ENCODE measurements at regions not wholly inside any gene's neighbourhood (a gene's known extent, or its start where the extent isn't known, plus 50 kb on each side); places are given as distances from the start of the nearest gene placed in this dataset.
"Not testable (repeated sequence)": the region's sequence is repeated elsewhere in the genome, so short reads cannot be mapped to it uniquely, and the experiment has no call there.

- Histone ChIP-seq H3K9me3 (ENCODE audit: control insufficient read depth, insufficient read depth, low read depth, low read length) (no peaks in the 10 kb centered on the region), H3K4me3 (ENCODE audit: low read depth, low read length) (no peak overlapping the region), H3K27me3 (ENCODE audit: control insufficient read depth, insufficient read depth, low read length) (no peaks in the 10 kb centered on the region), H3K4me1 (ENCODE audit: control insufficient read depth, insufficient read depth, low read length) (peaks cover 6% of the 10 kb centered on the region), H3K27ac (ENCODE audit: low read depth, low read length) (no peak overlapping the region), H3K9ac (ENCODE audit: low read length) (no peak overlapping the region), H3K36me3 (ENCODE audit: control insufficient read depth, insufficient read depth, low read length) (no peaks in the 10 kb centered on the region)
Observed at GRCh38 chr5:67983251-67984110, 232.1 kb upstream of the PIK3R1 start.

GRCh38 chr5:67982160-67982559 lies 233.4 kb upstream of the PIK3R1 start:
- H3K4me1 ChIP-seq (ENCODE audit: control insufficient read depth, insufficient read depth, low read length); H3K27ac ChIP-seq (ENCODE audit: low read depth, low read length); H3K9ac ChIP-seq (ENCODE audit: low read length); H3K27me3 ChIP-seq (ENCODE audit: control insufficient read depth, insufficient read depth, low read length); H3K36me3 ChIP-seq (ENCODE audit: control insufficient read depth, insufficient read depth, low read length); H3K4me3 ChIP-seq (ENCODE audit: low read depth, low read length); H3K9me3 ChIP-seq (ENCODE audit: control insufficient read depth, insufficient read depth, low read depth, low read length): not testable (repeated sequence)

- no peak overlapping the region for H3K4me3 ChIP-seq (ENCODE audit: low read depth, low read length)
- H3K36me3 ChIP-seq (ENCODE audit: control insufficient read depth, insufficient read depth, low read length), result no peaks in the 10 kb centered on the region
- H3K9me3 ChIP-seq (ENCODE audit: control insufficient read depth, insufficient read depth, low read depth, low read length), result no peaks in the 10 kb centered on the region
- no peaks in the 10 kb centered on the region for H3K27me3 ChIP-seq (ENCODE audit: control insufficient read depth, insufficient read depth, low read length)
- no peak overlapping the region for H3K27ac ChIP-seq (ENCODE audit: low read depth, low read length)
- H3K4me1 ChIP-seq (ENCODE audit: control insufficient read depth, insufficient read depth, low read length), result no peaks in the 10 kb centered on the region
- no peak overlapping the region for H3K9ac ChIP-seq (ENCODE audit: low read length)
Observed at GRCh38 chr5:67978171-67978570, 237.4 kb upstream of the PIK3R1 start.

DNA sequence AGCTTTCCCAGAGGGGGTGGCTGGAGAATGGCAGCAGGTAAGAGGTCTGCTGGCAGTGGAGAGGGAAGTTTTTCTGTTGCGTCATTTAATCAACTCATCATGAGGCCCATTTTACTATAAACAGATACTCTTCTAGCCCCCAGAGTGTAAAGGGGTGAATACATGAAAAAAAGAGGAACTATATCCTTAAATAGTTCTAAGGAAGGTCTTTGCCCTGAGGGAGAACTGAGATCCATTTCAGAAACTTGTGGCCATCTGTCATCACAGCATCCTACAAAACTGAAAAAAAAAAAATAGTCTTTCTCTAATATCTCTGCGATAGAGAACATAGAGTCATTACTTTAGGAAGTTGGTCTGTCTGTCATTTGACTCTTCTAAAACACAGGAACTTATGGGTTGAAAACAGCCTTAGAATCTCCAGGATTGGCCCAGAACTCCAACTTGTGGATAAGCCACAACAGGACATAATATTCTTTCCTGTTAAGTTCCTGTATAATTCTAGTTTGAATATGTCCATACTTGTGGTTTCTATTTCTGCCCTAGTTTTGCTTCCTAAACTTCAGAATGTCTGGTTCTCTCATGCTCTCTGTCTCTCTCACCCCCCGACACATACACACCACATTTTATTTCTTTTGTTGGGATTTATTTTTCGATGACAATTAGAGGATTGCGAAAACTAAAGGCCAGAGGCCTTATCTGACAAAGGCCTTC lies 238.5 kb upstream of the PIK3R1 start:
- H3K36me3 ChIP-seq (ENCODE audit: control insufficient read depth, insufficient read depth, low read length), result no peaks in the 10 kb centered on the region
- H3K9ac ChIP-seq (ENCODE audit: low read length), result no peak overlapping the region
- H3K4me3 ChIP-seq (ENCODE audit: low read depth, low read length), result no peak overlapping the region
- no peaks in the 10 kb centered on the region for H3K4me1 ChIP-seq (ENCODE audit: control insufficient read depth, insufficient read depth, low read length)
- no peaks in the 10 kb centered on the region for H3K9me3 ChIP-seq (ENCODE audit: control insufficient read depth, insufficient read depth, low read depth, low read length)
- H3K27ac ChIP-seq (ENCODE audit: low read depth, low read length), result no peak overlapping the region
- no peaks in the 10 kb centered on the region for H3K27me3 ChIP-seq (ENCODE audit: control insufficient read depth, insufficient read depth, low read length)

DNA sequence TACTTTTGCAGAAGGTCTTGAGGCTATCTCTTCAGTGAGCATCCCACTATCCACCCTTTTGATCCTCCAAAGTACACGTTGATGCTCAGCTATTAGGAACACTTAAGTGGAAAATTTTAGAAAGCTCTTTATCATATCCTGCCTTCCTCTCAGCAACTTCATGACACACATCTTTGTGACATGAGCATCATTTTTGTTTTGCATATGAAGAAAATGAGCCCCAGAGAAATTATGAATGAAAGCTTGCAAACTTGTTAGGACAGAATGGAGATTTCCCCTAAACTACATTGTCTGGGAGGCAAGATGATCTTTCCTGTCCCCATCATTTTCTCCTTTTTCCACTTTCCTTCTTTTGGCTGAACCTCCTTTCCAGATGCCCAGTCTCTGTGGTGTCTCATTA lies 239.4 kb upstream of the PIK3R1 start:
- Histone ChIP-seq H3K4me1 (ENCODE audit: control insufficient read depth, insufficient read depth, low read length) (no peaks in the 10 kb centered on the region), H3K4me3 (ENCODE audit: low read depth, low read length) (no peak overlapping the region), H3K36me3 (ENCODE audit: control insufficient read depth, insufficient read depth, low read length) (no peaks in the 10 kb centered on the region), H3K27ac (ENCODE audit: low read depth, low read length) (no peak overlapping the region), H3K9me3 (ENCODE audit: control insufficient read depth, insufficient read depth, low read depth, low read length) (no peaks in the 10 kb centered on the region), H3K27me3 (ENCODE audit: control insufficient read depth, insufficient read depth, low read length) (no peaks in the 10 kb centered on the region), H3K9ac (ENCODE audit: low read length) (no peak overlapping the region)

GRCh38 chr5:67974471-67974870 lies 241.1 kb upstream of the PIK3R1 start:
- H3K27ac ChIP-seq (ENCODE audit: low read depth, low read length), result no peak overlapping the region
- H3K27me3 ChIP-seq (ENCODE audit: control insufficient read depth, insufficient read depth, low read length), result no peaks in the 10 kb centered on the region
- no peak overlapping the region for H3K4me3 ChIP-seq (ENCODE audit: low read depth, low read length)
- H3K9ac ChIP-seq (ENCODE audit: low read length), result no peak overlapping the region
- no peaks in the 10 kb centered on the region for H3K9me3 ChIP-seq (ENCODE audit: control insufficient read depth, insufficient read depth, low read depth, low read length)
- no peaks in the 10 kb centered on the region for H3K36me3 ChIP-seq (ENCODE audit: control insufficient read depth, insufficient read depth, low read length)
- no peaks in the 10 kb centered on the region for H3K4me1 ChIP-seq (ENCODE audit: control insufficient read depth, insufficient read depth, low read length)

- Histone ChIP-seq H3K36me3 (ENCODE audit: control insufficient read depth, insufficient read depth, low read length) (no peaks in the 10 kb centered on the region), H3K9ac (ENCODE audit: low read length) (no peak overlapping the region), H3K27ac (ENCODE audit: low read depth, low read length) (no peak overlapping the region), H3K4me1 (ENCODE audit: control insufficient read depth, insufficient read depth, low read length) (no peaks in the 10 kb centered on the region), H3K27me3 (ENCODE audit: control insufficient read depth, insufficient read depth, low read length) (no peaks in the 10 kb centered on the region), H3K4me3 (ENCODE audit: low read depth, low read length) (no peak overlapping the region), H3K9me3 (ENCODE audit: control insufficient read depth, insufficient read depth, low read depth, low read length) (no peaks in the 10 kb centered on the region)
Observed at GRCh38 chr5:67974054-67974453, 241.5 kb upstream of the PIK3R1 start.

DNA sequence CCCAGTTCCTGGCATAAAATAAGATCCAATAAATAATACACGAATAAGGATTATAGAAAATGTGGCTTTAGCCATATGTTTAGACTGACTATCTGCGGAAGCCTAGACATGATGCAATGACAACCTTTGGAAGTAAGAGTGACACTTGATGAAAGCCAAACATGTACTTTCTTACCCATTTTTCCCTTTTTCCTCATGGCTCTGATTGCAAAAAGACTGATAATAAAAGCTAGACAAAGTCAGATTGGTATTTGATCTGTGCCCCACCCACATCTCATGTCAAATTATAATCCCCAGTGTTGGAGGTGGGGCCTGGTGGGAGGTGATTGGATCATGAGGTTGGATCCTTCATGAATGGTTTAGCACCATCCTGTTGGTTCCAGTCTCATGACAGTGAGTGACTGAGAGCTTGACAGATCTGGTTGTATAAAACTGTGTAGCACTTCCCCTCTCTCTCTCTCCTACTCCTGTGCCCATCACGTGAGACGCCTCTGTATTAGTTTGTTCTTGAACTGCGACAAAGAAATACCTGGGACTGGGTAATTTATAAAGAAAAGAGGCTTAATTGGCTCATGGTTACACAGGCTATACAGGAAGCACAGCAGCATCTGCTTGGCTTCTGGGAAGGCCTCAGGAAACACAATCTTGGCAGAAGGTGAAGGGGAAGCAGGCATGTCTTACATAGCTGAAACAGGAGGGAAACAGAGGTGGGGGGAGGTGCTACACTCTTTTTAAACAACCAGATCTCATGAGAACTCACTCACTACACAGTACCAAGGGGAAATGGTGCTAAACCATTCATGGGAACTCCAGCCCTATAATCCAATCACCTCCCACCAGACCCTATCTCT lies 243.4 kb upstream of the PIK3R1 start:
- Histone ChIP-seq H3K9me3 (ENCODE audit: control insufficient read depth, insufficient read depth, low read depth, low read length) (no peaks in the 10 kb centered on the region), H3K36me3 (ENCODE audit: control insufficient read depth, insufficient read depth, low read length) (no peaks in the 10 kb centered on the region), H3K4me1 (ENCODE audit: control insufficient read depth, insufficient read depth, low read length) (no peaks in the 10 kb centered on the region), H3K9ac (ENCODE audit: low read length) (no peak overlapping the region), H3K4me3 (ENCODE audit: low read depth, low read length) (no peak overlapping the region), H3K27ac (ENCODE audit: low read depth, low read length) (no peak overlapping the region), H3K27me3 (ENCODE audit: control insufficient read depth, insufficient read depth, low read length) (no peaks in the 10 kb centered on the region)

- no peak overlapping the region for H3K4me3 ChIP-seq (ENCODE audit: low read depth, low read length)
- no peaks in the 10 kb centered on the region for H3K4me1 ChIP-seq (ENCODE audit: control insufficient read depth, insufficient read depth, low read length)
- no peaks in the 10 kb centered on the region for H3K27me3 ChIP-seq (ENCODE audit: control insufficient read depth, insufficient read depth, low read length)
- H3K9ac ChIP-seq (ENCODE audit: low read length), result no peak overlapping the region
- H3K36me3 ChIP-seq (ENCODE audit: control insufficient read depth, insufficient read depth, low read length), result no peaks in the 10 kb centered on the region
- no peak overlapping the region for H3K27ac ChIP-seq (ENCODE audit: low read depth, low read length)
- H3K9me3 ChIP-seq (ENCODE audit: control insufficient read depth, insufficient read depth, low read depth, low read length), result no peaks in the 10 kb centered on the region
Observed at GRCh38 chr5:67971223-67971830, 244.2 kb upstream of the PIK3R1 start.

DNA sequence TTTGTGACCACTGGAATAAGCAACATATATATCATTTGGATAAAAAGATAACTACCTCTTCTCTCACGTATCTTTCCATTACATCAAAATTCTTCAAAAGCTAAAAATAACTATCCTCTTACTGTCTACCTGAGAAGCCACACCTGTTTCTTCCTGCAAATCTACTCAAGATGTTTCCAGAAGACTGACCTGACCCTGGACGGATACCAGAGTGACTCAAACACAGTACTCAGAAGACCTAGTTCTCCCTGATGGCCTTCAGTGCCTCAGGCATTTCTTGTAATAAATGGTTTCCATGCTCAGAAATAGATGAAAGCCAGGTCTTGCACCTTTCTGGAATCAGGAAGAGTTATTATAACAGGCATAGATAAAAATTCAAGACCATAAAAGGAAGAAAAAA lies 245.9 kb upstream of the PIK3R1 start:
- Histone ChIP-seq H3K4me1 (ENCODE audit: control insufficient read depth, insufficient read depth, low read length) (peaks cover 4% of the 10 kb centered on the region; the same call in 1 of the 2 replicates), H3K4me3 (ENCODE audit: low read depth, low read length) (no peak overlapping the region), H3K9me3 (ENCODE audit: control insufficient read depth, insufficient read depth, low read depth, low read length) (no peaks in the 10 kb centered on the region), H3K9ac (ENCODE audit: low read length) (no peak overlapping the region), H3K36me3 (ENCODE audit: control insufficient read depth, insufficient read depth, low read length) (no peaks in the 10 kb centered on the region), H3K27me3 (ENCODE audit: control insufficient read depth, insufficient read depth, low read length) (no peaks in the 10 kb centered on the region), H3K27ac (ENCODE audit: low read depth, low read length) (no peak overlapping the region)

Measured in HUES6 (cell line).